Common myeloid progenitor, CD34-positive (primary cell): ENCODE measurements at regions not wholly inside any gene's neighbourhood (a gene's known extent, or its start where the extent isn't known, plus 50 kb on each side); places are given as distances from the start of the nearest gene placed in this dataset.

Source experiments
- CTCF ChIA-PET: fragments of 350-600 bp; sonication (Branson Sonifier 250); formaldehyde crosslinking; loops from one replicate; lab custom pipeline; 2021; ENCODE audit warnings: antibody characterized with exemption; lab: Charles Lee
- POLR2A ChIA-PET: fragments of 350-600 bp; sonication (Branson Sonifier 250); formaldehyde crosslinking; loops from one replicate; lab custom pipeline; 2021; ENCODE audit warnings: antibody characterized with exemption; lab: Charles Lee
- DNase-seq, 3 donors: peaks; one replicate each; pipeline versions ENCODE4 v3.0.0 to v3.0.0-alpha.2; 2013
- H3K27ac ChIP-seq, 2 experiments: 1 replicate in 1 of 2; 2 replicates in 1 of 2; pipeline ENCODE4 v1.7.0; 2013; ENCODE audit warnings: inconsistent platforms in 2 of 2, low read length in 2 of 2, mild to moderate bottlenecking in 2 of 2, low read depth in 1 of 2, moderate library complexity in 1 of 2; ENCODE audit not compliant: severe bottlenecking in 2 of 2, insufficient read depth in 1 of 2, poor library complexity in 1 of 2
- H3K27me3 ChIP-seq, 5 experiments: replicated peaks in 2 of 5; 1 replicate in 3 of 5; 2 replicates in 2 of 5; pipeline versions ENCODE4 v1.6.1 to v1.7.0; 2013; ENCODE audit warnings: low read length in 4 of 5, mild to moderate bottlenecking in 2 of 5, moderate library complexity in 2 of 5, inconsistent platforms in 1 of 5; ENCODE audit not compliant: insufficient read depth in 5 of 5, control insufficient read depth in 4 of 5
- H3K36me3 ChIP-seq, 4 experiments: 1 replicate in 2 of 4; 2 replicates in 2 of 4; pipeline versions ENCODE4 v1.6.1 to v1.7.0; 2013; ENCODE audit warnings: low read length in 3 of 4, control low read depth in 1 of 4, mild to moderate bottlenecking in 1 of 4; ENCODE audit not compliant: control insufficient read depth in 4 of 4, insufficient read depth in 4 of 4
- H3K4me1 ChIP-seq, 4 experiments: 1 replicate in 3 of 4; 2 replicates in 1 of 4; pipeline versions ENCODE4 v1.6.1 to v1.7.1; 2013; ENCODE audit warnings: low read length in 3 of 4, mild to moderate bottlenecking in 3 of 4, control low read depth in 1 of 4, inconsistent platforms in 1 of 4, moderate library complexity in 1 of 4; ENCODE audit not compliant: control insufficient read depth in 4 of 4, insufficient read depth in 4 of 4; ENCODE audit errors: control extremely low read depth in 1 of 4
- H3K4me3 ChIP-seq, 7 experiments: 1 replicate in 4 of 7; 2 replicates in 3 of 7; pipeline versions ENCODE4 v1.5.1 to v1.7.0; 2013; ENCODE audit warnings: mild to moderate bottlenecking in 7 of 7, low read length in 6 of 7, moderate library complexity in 6 of 7, inconsistent platforms in 2 of 7, low read depth in 2 of 7, control low read depth in 1 of 7; ENCODE audit not compliant: insufficient read depth in 4 of 7, control insufficient read depth in 1 of 7; ENCODE audit errors: extremely low read depth in 1 of 7
- H3K9me3 ChIP-seq, 5 experiments: 1 replicate in 4 of 5; 2 replicates in 1 of 5; pipeline versions ENCODE4 v1.6.1 to v1.7.1; 2013; ENCODE audit warnings: low read length in 4 of 5, mild to moderate bottlenecking in 2 of 5, inconsistent platforms in 1 of 5, low read depth in 1 of 5, moderate library complexity in 1 of 5; ENCODE audit not compliant: control insufficient read depth in 4 of 5, insufficient read depth in 2 of 5; ENCODE audit errors: control extremely low read depth in 1 of 5
- WGBS: methylation state at CpG from one replicate; pipeline ENCODE4 v1.1.5; 2013; ENCODE audit not compliant: insufficient coverage; 5-methylcytosine and 5-hydroxymethylcytosine counted together

GRCh38 chr12:77120156-77121085 lies 55.1 kb upstream of the E2F7 start:
- H3K27ac ChIP-seq: no peak overlapping the region
- ChIA-PET CTCF (no interaction called here), POLR2A (no interaction called here)
- H3K36me3 ChIP-seq: no peaks in the 10 kb centered on the region
- H3K4me3 ChIP-seq: no peak overlapping the region
- no peaks in the 10 kb centered on the region for H3K4me1 ChIP-seq
- DNase-seq: no peak
- H3K9me3 ChIP-seq: peaks cover 0 to 2% (median 0%) of the 10 kb centered on the region in 5 experiments
- peaks cover 0 to 2% (median 0%) of the 10 kb centered on the region in 5 experiments for H3K27me3 ChIP-seq
- no CpG with 5 or more reads among the region's 1 CpG for WGBS

DNA sequence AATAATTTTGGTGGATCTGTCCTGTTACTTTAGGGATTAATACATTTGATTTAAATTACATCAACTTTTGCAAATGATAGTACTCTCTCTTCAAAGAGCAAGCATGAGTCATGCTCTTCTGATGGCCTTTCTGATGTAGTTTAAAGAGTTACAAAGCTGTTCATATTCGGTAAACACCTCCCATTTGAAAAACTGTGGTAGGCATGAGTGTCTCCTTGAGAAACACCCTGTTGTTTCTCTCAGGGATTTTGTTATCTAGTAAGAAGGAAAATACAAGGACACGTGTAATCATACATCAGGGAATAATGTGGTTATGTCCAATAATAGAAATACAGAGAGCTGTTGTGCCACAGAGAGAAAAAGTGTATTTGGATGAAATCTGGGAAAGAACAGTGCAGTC lies 53.3 kb upstream of the E2F7 start:
- Histone ChIP-seq H3K27ac (no peak overlapping the region), H3K4me3 (no peak overlapping the region), H3K9me3 (no peaks in the 10 kb centered on the region), H3K27me3 (peaks cover 0 to 2% (median 0%) of the 10 kb centered on the region in 5 experiments), H3K36me3 (no peaks in the 10 kb centered on the region), H3K4me1 (no peaks in the 10 kb centered on the region)
- WGBS: 93% methylated on average over 2 of the region's 2 CpGs
- DNase-seq: no peak
- ChIA-PET CTCF (no interaction called here), POLR2A (no interaction called here)

- WGBS: no CpG with 5 or more reads among the region's 2 CpGs
- POLR2A ChIA-PET: no interaction called here
These were observed 50.9 kb upstream of the E2F7 start for GRCh38 chr12:77116277-77116676.

GRCh38 chr12:77115471-77115870 lies 50.1 kb upstream of the E2F7 start:
- no peaks in the 10 kb centered on the region for H3K4me1 ChIP-seq
- peaks cover 0 to 2% (median 0%) of the 10 kb centered on the region in 5 experiments for H3K27me3 ChIP-seq
- no peaks in the 10 kb centered on the region for H3K36me3 ChIP-seq
- WGBS: 100% methylated on average over 1 of the region's 1 CpG
- no peak for DNase-seq
- H3K9me3 ChIP-seq: peaks cover 0 to under 1% (median 0%) of the 10 kb centered on the region in 5 experiments
- ChIA-PET CTCF (no interaction called here), POLR2A (no interaction called here)
- H3K4me3 ChIP-seq: no peak overlapping the region
- no peak overlapping the region for H3K27ac ChIP-seq

More at GRCh38 chr12:77116277-77116676, 50.9 kb upstream of the E2F7 start:
- Histone ChIP-seq H3K9me3 (no peaks in the 10 kb centered on the region), H3K4me1 (no peaks in the 10 kb centered on the region), H3K27me3 (peaks cover 0 to 2% (median 0%) of the 10 kb centered on the region in 5 experiments), H3K27ac (no peak overlapping the region), H3K36me3 (no peaks in the 10 kb centered on the region), H3K4me3 (no peak overlapping the region)
- DNase-seq: no peak
- CTCF ChIA-PET: no interaction called here
